GM21367 (cell line): ENCODE measurements at regions not wholly inside any gene's neighbourhood (a gene's known extent, or its start where the extent isn't known, plus 50 kb on each side); places are given as distances from the start of the nearest gene placed in this dataset.

Experiments
- ATAC-seq: cut with Tn5 transposase; IDR thresholded peaks from one replicate; pipeline ENCODE4 v1.9.1; 2021; ENCODE audit not compliant: unreplicated experiment

DNA sequence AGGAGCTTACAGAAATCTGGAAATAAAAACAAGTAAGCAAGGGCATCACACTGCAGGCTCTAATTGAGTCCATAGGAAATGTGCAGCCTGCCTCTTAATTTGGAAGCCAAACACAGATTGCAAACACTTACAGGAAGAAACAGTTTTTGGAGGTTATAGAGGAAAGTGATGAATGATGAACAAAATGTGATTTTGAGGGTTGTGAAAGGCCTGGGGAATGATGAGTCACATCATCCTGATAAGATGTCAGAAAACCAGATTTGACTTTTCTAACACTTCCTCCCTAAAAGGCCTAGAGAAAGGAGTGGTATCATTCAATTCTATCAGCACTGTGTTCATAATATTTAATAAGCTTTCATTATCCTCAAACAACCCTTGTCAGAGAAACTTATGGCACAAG lies 96.6 kb upstream of the POU2AF2 start:
- ATAC-seq = no peak

DNA sequence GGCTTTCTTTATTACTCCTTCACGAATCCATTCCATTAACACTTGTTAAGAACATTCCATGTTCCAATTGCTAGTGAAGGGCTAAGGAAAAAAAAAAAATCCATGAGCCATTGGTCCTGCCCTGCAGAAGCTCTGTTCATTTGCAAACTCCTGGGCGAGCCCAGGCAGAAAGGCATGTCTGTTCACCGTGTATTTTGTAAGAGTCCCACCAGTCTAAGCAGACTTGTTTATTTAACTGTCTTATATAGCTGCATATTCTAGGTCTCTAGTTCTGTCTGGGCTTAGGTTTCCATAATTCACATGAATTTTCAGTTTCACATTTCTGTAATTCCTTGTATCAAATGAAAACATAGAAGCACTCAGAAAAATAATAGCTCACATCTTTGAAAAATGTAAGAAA lies 97.4 kb upstream of the POU2AF2 start:
- ATAC-seq = no peak

- ATAC-seq = no peak
Measured at GRCh38 chr11:111137846-111138245, 107.7 kb upstream of the POU2AF2 start.

GRCh38 chr11:111135778-111136570 lies 109.6 kb upstream of the POU2AF2 start:
- no peak for ATAC-seq

DNA sequence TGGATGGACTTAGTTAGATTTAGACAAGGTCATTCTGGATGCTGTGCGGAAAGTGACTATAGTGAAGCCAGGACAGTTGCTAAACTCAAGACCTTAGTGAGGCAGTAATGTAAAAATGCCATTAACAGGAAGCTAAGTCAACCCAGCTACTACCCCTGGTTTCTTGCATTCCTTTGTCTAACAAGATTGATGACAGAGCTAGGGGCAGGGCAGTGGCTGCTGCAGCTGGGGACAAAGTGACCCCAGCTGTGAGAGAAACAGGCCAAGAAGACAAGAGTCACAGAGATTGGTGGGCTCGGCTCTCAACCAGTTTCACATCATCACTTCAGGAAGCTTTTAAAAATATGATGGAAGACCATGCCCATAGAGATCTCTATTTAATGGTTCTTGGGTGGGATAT lies 110.4 kb upstream of the POU2AF2 start:
- ATAC-seq = no peak

GRCh38 chr11:111128076-111128870 lies 117.3 kb upstream of the POU2AF2 start:
- no peak for ATAC-seq

DNA sequence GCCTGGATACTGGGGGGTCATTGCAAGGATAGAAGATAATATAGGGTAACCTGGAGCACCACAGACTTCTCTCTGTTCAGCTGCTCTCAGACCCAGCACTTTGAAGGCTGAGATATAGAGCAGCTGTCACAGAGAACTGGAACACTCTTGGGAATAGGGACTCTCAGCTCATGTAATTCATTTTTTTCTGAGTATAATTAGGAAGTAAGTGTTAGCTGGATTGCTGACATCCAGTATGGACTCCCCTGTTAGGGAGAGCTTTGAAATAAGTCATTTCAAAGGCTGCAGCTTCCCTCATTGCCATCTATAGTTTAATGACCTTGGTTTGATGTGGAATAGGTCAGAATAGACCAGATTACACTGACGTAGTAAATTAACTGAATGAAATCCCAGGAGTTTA lies 120.8 kb upstream of the POU2AF2 start:
- no peak for ATAC-seq

GRCh38 chr11:111123463-111124398 lies 121.8 kb upstream of the POU2AF2 start:
- ATAC-seq = no peak

- no peak for ATAC-seq
Measured at GRCh38 chr11:111120696-111121302, 124.7 kb upstream of the POU2AF2 start.

GRCh38 chr11:111120161-111120560 lies 125.4 kb upstream of the POU2AF2 start:
- ATAC-seq = no peak

- no peak for ATAC-seq
Measured at GRCh38 chr11:111119751-111120150, 125.8 kb upstream of the POU2AF2 start.

DNA sequence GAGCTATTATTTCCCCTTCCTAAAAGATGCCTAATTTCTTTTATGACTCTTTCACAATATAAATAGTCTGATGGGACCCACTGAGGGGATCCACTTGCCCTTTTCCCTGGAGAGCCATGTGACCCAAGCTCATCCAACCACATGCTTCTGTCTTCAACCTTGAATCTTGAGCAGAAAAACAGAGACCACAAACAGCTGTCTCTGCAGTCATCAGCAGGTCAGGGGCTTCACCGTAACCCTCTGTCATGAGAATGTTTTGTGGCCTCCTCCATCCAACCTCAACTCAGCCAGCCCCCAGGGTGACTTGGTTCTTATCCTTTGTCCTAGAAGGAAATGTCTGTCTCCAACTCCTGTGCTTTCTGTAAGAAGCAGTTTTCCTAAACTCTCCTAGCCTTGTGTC lies 129.6 kb upstream of the POU2AF2 start:
- ATAC-seq = no peak

GRCh38 chr11:111114091-111114490 lies 131.4 kb upstream of the POU2AF2 start:
- ATAC-seq = no peak

DNA sequence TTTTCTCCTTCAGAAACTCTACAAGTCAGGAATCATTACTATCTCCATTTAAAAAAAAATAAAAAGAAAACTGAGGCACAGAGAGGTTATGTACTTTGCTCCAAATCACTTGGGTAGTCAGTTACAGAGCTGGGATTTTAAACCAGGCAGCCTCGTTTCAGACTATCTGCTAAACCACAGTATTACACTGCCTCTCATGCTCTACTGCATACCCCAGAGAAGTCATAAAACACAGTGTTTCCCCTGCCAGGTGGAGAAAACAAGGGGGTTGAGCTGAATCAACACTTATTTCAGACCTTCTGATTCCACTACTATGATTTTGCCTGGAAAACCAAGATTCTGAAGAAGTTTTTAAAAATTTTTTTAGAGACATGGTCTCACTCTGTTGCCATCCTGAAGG lies 132.9 kb upstream of the POU2AF2 start:
- no peak for ATAC-seq

DNA sequence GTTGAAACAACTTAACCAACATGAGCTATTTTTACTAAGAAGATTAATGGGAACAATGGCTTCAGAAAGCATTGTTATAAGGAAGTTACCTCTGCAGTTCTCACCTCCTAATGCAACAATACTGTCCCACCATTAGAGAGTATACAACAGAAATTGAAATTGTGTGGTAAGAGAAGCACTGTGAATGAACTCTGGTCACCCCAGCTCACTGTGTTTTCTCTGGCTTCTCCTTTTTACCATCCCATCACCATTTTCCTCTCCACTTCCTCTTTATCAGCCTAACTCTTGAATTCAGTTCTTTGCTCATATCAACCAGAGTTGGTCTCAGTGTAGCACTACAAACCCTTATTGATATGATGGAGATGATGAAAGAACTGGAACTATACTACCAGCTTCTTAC lies 138.0 kb upstream of the POU2AF2 start:
- no peak for ATAC-seq

DNA sequence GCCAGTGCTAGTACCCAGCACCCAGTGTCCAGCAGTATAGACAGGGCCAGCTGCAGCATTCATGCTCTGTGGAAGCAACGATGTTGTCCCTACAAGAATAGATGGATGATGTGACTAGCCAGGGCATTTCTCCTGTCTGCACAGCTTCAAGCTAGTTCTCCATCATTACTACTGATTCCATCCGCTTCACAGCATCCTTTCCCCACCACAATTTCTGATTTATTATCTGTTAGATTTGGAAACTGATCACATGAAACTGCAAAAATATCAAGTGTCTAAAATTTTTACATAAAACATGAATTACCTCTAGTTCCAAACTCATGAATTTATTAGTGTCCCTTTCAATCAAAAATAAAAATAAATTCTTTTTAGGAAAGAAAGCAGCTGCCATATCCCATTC lies 138.9 kb upstream of the POU2AF2 start:
- no peak for ATAC-seq

GRCh38 chr11:111105566-111105965 lies 140.0 kb upstream of the POU2AF2 start:
- ATAC-seq = no peak

GRCh38 chr11:111104185-111104584 lies 141.3 kb upstream of the POU2AF2 start:
- no peak for ATAC-seq

- ATAC-seq = no peak
Measured at GRCh38 chr11:111101881-111102280, 143.6 kb upstream of the POU2AF2 start.

- no peak for ATAC-seq
Measured at GRCh38 chr11:111099028-111099713, 146.4 kb upstream of the POU2AF2 start.
